BLaER1 (cell line): ENCODE measurements at regions not wholly inside any gene's neighbourhood (a gene's known extent, or its start where the extent isn't known, plus 50 kb on each side); places are given as distances from the start of the nearest gene placed in this dataset.

Experiments used
- H3K27ac ChIP-seq: shearing (Covaris generic); formaldehyde crosslinking; 2 replicates; pipeline ENCODE4 v1.8.1; 2022
- H3K27me3 ChIP-seq: shearing (Covaris generic); formaldehyde crosslinking; 2 replicates; pipeline ENCODE4 v1.8.1; 2022
- H3K36me3 ChIP-seq: shearing (Covaris generic); formaldehyde crosslinking; 2 replicates; pipeline ENCODE4 v1.8.1; 2022
- H3K4me1 ChIP-seq: shearing (Covaris generic); formaldehyde crosslinking; 2 replicates; pipeline ENCODE4 v1.8.1; 2022
- H3K4me2 ChIP-seq: shearing (Covaris generic); formaldehyde crosslinking; 2 replicates; pipeline ENCODE4 v1.8.1; 2022
- H3K4me3 ChIP-seq: shearing (Covaris generic); formaldehyde crosslinking; 2 replicates; pipeline ENCODE4 v1.8.1; 2022
- H3K9ac ChIP-seq: shearing (Covaris generic); formaldehyde crosslinking; 2 replicates; pipeline ENCODE4 v1.8.1; 2022
- H3K9me3 ChIP-seq: shearing (Covaris generic); formaldehyde crosslinking; 2 replicates; pipeline ENCODE4 v1.8.1; 2022
- H4K20me1 ChIP-seq: shearing (Covaris generic); formaldehyde crosslinking; 2 replicates; pipeline ENCODE4 v1.8.1; 2022
- Cebpa-rat ChIP-seq: shearing (Covaris generic); IDR thresholded peaks from 2 replicates; pipeline ENCODE4 v1.8.1; 2022

DNA sequence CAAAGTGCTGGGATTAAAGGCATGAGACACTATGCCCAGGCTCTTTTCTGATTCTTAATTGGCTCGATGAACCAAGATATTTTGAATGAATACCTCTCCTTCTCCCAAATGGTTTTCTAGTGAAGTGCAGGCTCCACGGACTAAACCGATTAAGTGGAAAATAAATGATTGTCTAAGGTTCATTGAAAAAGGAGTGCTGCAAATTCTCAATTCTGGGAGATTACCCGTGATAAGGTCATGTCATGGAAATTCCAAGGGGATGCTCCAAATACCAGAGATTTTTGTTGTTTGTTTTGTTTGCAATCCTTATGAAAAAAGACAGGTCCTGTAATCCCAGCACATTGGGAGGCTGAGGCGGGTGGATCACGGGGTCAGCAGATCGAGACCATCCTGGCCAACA, 406.9 kb upstream of the TBL1XR1 start:
- TF ChIP-seq Cebpa-rat: no peak
- peaks cover 52% of the 10 kb centered on the region for H3K9me3 ChIP-seq
- no peak overlapping the region for H3K4me2 ChIP-seq
- peaks cover 58% of the 10 kb centered on the region for H3K4me1 ChIP-seq
- 0 out of 2 replicates have a peak overlapping the region, but pooled peaks have one; percentile 44 for H3K27ac ChIP-seq
- H3K36me3 ChIP-seq: no peaks in the 10 kb centered on the region
- no peaks in the 10 kb centered on the region for H4K20me1 ChIP-seq
- H3K9ac ChIP-seq: no peak overlapping the region
- H3K27me3 ChIP-seq: no peaks in the 10 kb centered on the region
- H3K4me3 ChIP-seq: 0 out of 2 replicates have a peak overlapping the region, but pooled peaks have one; percentile 12

GRCh38 chr3:177606891-177607290, 409.6 kb upstream of the TBL1XR1 start:
- Histone ChIP-seq H3K4me3 (no peak overlapping the region), H3K4me2 (no peak overlapping the region), H4K20me1 (no peaks in the 10 kb centered on the region), H3K27me3 (no peaks in the 10 kb centered on the region), H3K27ac (no peak overlapping the region), H3K4me1 (peaks cover 31% of the 10 kb centered on the region), H3K36me3 (no peaks in the 10 kb centered on the region), H3K9me3 (peaks cover 57% of the 10 kb centered on the region), H3K9ac (no peak overlapping the region)
- no peak for TF ChIP-seq Cebpa-rat

- Histone ChIP-seq H3K27me3 (no peaks in the 10 kb centered on the region), H4K20me1 (no peaks in the 10 kb centered on the region), H3K4me3 (no peak overlapping the region), H3K27ac (no peak overlapping the region), H3K4me1 (peaks cover 24% of the 10 kb centered on the region), H3K4me2 (no peak overlapping the region), H3K36me3 (no peaks in the 10 kb centered on the region), H3K9ac (no peak overlapping the region), H3K9me3 (peaks cover 58% of the 10 kb centered on the region)
- no peak for TF ChIP-seq Cebpa-rat
These were observed 410.3 kb upstream of the TBL1XR1 start for GRCh38 chr3:177607589-177607988.

DNA sequence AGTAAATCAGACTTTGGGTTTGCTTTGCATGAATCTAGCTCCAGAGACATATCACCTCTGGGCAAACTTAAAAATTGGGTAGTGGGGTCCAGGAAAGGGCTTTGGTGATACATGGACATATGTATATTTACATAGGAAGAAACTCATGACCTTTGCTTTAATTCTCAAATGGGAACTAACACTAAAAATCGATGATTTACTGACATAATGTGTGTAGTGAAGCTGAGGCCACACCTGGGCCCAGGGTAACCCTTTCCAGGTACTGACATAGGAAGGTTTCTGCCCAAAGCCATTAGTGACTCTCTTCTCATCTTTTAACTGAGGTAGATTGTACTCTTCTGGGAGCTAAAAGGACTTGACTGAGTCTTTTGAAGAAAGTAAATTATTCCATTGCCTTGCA, 411.2 kb upstream of the TBL1XR1 start:
- H3K4me1 ChIP-seq: peaks cover 16% of the 10 kb centered on the region
- H3K27me3 ChIP-seq: no peaks in the 10 kb centered on the region
- H3K9ac ChIP-seq: no peak overlapping the region
- no peak overlapping the region for H3K27ac ChIP-seq
- no peaks in the 10 kb centered on the region for H3K36me3 ChIP-seq
- H3K9me3 ChIP-seq: peaks cover 56% of the 10 kb centered on the region
- no peaks in the 10 kb centered on the region for H4K20me1 ChIP-seq
- no peak overlapping the region for H3K4me2 ChIP-seq
- no peak overlapping the region for H3K4me3 ChIP-seq
- TF ChIP-seq Cebpa-rat: no peak

DNA sequence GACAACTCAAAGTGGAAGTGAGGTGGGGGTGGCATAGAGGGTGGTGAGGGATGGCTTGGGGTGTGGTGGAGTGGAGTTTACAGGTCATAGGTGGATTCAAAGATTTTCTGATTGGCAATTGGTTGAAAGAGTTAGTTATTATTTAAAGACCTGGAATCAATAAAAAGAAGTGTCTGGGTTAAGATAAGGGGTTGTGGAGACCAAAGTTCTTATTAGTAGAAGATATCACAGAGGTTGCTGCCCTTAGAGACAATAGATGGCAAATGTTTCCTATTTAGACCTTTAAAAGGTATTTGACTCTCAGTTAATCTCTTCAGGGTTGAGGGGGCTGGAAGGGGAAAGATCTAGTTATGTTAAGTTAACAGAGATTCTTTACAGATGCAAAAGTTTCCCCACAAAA, 412.3 kb upstream of the TBL1XR1 start:
- no peak overlapping the region for H3K4me2 ChIP-seq
- no peak overlapping the region for H3K9ac ChIP-seq
- no peak overlapping the region for H3K4me3 ChIP-seq
- no peaks in the 10 kb centered on the region for H3K36me3 ChIP-seq
- TF ChIP-seq Cebpa-rat: no peak
- H3K27ac ChIP-seq: no peak overlapping the region
- H3K4me1 ChIP-seq: 0 out of 2 replicates have a peak, but pooled peaks cover 4% of the 10 kb centered on the region
- no peaks in the 10 kb centered on the region for H3K27me3 ChIP-seq
- H3K9me3 ChIP-seq: peaks cover 51% of the 10 kb centered on the region
- H4K20me1 ChIP-seq: no peaks in the 10 kb centered on the region

- no peak for TF ChIP-seq Cebpa-rat
- no peaks in the 10 kb centered on the region for H3K36me3 ChIP-seq
- H3K4me1 ChIP-seq: peaks cover 4% of the 10 kb centered on the region; the same call in 1 of the 2 replicates
- no peaks in the 10 kb centered on the region for H3K27me3 ChIP-seq
- H3K4me2 ChIP-seq: no peak overlapping the region
- peaks cover 46% of the 10 kb centered on the region for H3K9me3 ChIP-seq
- no peak overlapping the region for H3K4me3 ChIP-seq
- no peaks in the 10 kb centered on the region for H4K20me1 ChIP-seq
- no peak overlapping the region for H3K27ac ChIP-seq
- no peak overlapping the region for H3K9ac ChIP-seq
These were observed 413.0 kb upstream of the TBL1XR1 start for GRCh38 chr3:177610262-177610661.

DNA sequence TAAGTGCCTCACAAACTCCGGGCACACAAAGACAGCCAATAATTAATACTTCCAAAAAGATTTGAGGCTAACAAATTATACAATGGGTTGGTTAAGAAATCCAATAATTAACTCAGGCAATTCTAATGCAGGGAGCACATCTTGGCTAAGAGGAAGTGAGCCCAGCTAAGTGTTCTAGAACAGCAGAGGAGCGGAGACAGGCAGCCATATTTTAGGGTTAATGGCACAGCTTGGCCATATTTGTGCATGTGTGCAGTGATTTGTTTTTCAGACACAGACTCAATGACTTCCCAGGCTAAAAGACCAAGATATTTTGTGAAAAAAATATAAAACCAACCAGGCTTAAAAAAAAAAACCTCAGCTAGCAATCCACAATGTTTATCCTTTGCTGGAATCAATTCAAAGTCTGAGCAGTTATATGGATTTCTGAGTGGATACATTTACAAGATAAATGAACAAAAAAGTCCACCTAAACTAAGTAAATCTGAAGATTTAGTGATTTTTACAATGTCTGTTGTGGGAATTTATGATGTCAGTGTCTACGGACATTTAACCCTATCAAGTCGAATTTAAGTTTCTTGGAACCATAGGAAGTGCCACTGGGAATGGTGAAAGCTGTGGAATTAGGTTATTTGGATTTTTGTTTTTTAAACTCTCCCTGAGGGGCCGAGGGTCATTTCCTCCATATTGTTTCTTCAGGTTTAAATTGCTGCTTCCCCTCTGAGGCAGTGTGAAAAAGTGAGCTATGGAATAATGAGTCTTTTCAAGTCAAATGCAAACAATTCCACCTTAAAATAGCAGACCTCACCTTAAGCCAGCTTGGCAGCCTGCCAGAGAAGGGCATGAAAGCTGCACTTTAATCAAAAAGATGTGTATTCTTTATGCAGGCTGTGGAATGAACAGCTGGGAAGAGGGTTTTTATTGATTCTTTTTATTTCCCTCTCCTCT, 413.7 kb upstream of the TBL1XR1 start:
- no peaks in the 10 kb centered on the region for H4K20me1 ChIP-seq
- TF ChIP-seq Cebpa-rat: no peak
- no peak overlapping the region for H3K9ac ChIP-seq
- no peaks in the 10 kb centered on the region for H3K27me3 ChIP-seq
- no peak overlapping the region for H3K27ac ChIP-seq
- H3K4me1 ChIP-seq: peaks cover 7% of the 10 kb centered on the region; the same call in 1 of the 2 replicates
- H3K4me2 ChIP-seq: no peak overlapping the region
- H3K36me3 ChIP-seq: no peaks in the 10 kb centered on the region
- H3K9me3 ChIP-seq: peaks cover 41% of the 10 kb centered on the region
- H3K4me3 ChIP-seq: no peak overlapping the region

DNA sequence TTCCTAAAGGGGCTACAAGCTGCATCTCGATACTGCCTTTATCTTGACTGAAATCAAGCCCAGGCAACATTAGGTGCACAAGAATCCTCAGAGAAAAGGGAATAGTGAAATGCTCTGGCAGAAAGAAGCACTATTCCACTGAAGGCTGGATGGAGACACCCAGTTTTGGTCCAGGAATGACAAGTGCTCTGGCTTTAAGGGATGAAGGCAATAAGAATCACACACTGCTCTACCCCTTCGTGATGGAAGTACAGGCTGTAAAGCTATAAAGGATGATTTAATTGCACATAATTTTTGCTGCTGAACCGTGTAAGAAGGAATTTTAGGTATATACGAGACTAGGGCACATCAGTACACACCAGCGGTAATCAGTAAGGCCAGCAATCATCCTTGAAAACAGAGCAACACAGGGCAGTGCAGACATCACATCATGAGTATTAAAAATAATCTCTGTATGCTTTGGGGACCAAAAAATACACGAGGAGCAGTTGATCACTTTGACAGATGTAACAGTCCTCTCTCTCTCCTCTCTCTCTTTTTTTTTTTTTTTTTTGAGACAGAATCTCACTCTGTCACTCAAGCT, 414.6 kb upstream of the TBL1XR1 start:
- H3K4me1 ChIP-seq: peaks cover 7% of the 10 kb centered on the region; the same call in 1 of the 2 replicates
- peaks cover 42% of the 10 kb centered on the region for H3K9me3 ChIP-seq
- TF ChIP-seq Cebpa-rat: no peak

GRCh38 chr3:177613901-177614300, 416.6 kb upstream of the TBL1XR1 start:
- no peak overlapping the region for H3K4me3 ChIP-seq
- H3K4me1 ChIP-seq: peaks cover 7% of the 10 kb centered on the region; the same call in 1 of the 2 replicates
- no peak for TF ChIP-seq Cebpa-rat
- H3K9ac ChIP-seq: no peak overlapping the region
- H3K27me3 ChIP-seq: no peaks in the 10 kb centered on the region
- peaks cover 41% of the 10 kb centered on the region for H3K9me3 ChIP-seq
- H4K20me1 ChIP-seq: no peaks in the 10 kb centered on the region
- no peaks in the 10 kb centered on the region for H3K36me3 ChIP-seq
- no peak overlapping the region for H3K4me2 ChIP-seq
- no peak overlapping the region for H3K27ac ChIP-seq

More for the DNA sequence above, 414.6 kb upstream of the TBL1XR1 start:
- H3K27ac ChIP-seq: no peak overlapping the region
- H4K20me1 ChIP-seq: no peaks in the 10 kb centered on the region
- H3K4me2 ChIP-seq: no peak overlapping the region
- no peak overlapping the region for H3K4me3 ChIP-seq
- H3K27me3 ChIP-seq: no peaks in the 10 kb centered on the region
- no peak overlapping the region for H3K9ac ChIP-seq
- no peaks in the 10 kb centered on the region for H3K36me3 ChIP-seq

- Histone ChIP-seq H4K20me1 (no peaks in the 10 kb centered on the region), H3K4me1 (peaks cover 7% of the 10 kb centered on the region; the same call in 1 of the 2 replicates), H3K9ac (no peak overlapping the region), H3K36me3 (no peaks in the 10 kb centered on the region), H3K27me3 (no peaks in the 10 kb centered on the region), H3K4me3 (no peak overlapping the region), H3K4me2 (peak overlapping the region; percentile 27; the same call in 1 of the 2 replicates), H3K9me3 (peaks cover 36% of the 10 kb centered on the region), H3K27ac (no peak overlapping the region)
- no peak for TF ChIP-seq Cebpa-rat
These were observed 417.7 kb upstream of the TBL1XR1 start for GRCh38 chr3:177615015-177615414.
